Panc1 (cell line): ENCODE measurements at regions not wholly inside any gene's neighbourhood (a gene's known extent, or its start where the extent isn't known, plus 50 kb on each side); places are given as distances from the start of the nearest gene placed in this dataset.
"Not testable (repeated sequence)": the region's sequence is repeated elsewhere in the genome, so short reads cannot be mapped to it uniquely, and the experiment has no call there.

Experiments used
- ATAC-seq: fragments of 200-7000 bp; cut with Tn5 transposase; 2 replicates; pipeline ENCODE4 v1.9.1; 2020; ENCODE audit warnings: mild to moderate bottlenecking, moderate library complexity
- BruUV-seq: library from RNA; stranded (reverse); fragments of 400-500 nt; replicated peaks from 2 replicates; lab custom pipeline; 2021; lab: Mats Ljungman, UMichigan
- CTCF ChIA-PET: fragments of 300-600 bp; sonication (Branson Sonifier 250); formaldehyde crosslinking; loops from one replicate; lab custom pipeline; 2022; ENCODE audit warnings: antibody characterized with exemption; lab: Charles Lee
- POLR2A ChIA-PET: fragments of 300-600 bp; sonication (Branson Sonifier 250); formaldehyde crosslinking; loops from one replicate; lab custom pipeline; 2022; ENCODE audit warnings: antibody characterized with exemption; lab: Charles Lee
- DNase-seq: peaks from one replicate; pipeline ENCODE4 v3.0.0-alpha.2; 2010; ENCODE audit warnings: low read depth, low spot score
- H3K27ac ChIP-seq: 2 replicates; pipeline ENCODE4 v1.5.1; 2011; ENCODE audit warnings: mild to moderate bottlenecking, low read length, inconsistent platforms
- H3K27me3 ChIP-seq: fragments of 200-500 bp; sonication (Bioruptor generic); 2 replicates; pipeline ENCODE4 v1.6.0; 2014; ENCODE audit warnings: low read length, inconsistent platforms; ENCODE audit not compliant: control insufficient read depth, insufficient read depth
- H3K36me3 ChIP-seq: fragments of 200-500 bp; sonication (Bioruptor generic); 2 replicates; pipeline ENCODE4 v1.5.1; 2014; ENCODE audit warnings: inconsistent platforms, mild to moderate bottlenecking, low read length, moderate library complexity; ENCODE audit not compliant: control insufficient read depth, insufficient read depth
- H3K4me1 ChIP-seq: 2 replicates; pipeline ENCODE4 v1.5.1; 2011; ENCODE audit warnings: inconsistent platforms, mild to moderate bottlenecking, low read length, moderate library complexity; ENCODE audit not compliant: control insufficient read depth, insufficient read depth
- H3K4me3 ChIP-seq, 2 experiments: 2 replicates each; pipeline ENCODE4 v1.5.1; 2011 to 2012; ENCODE audit warnings: low read depth in 2 of 2, low read length in 2 of 2, mild to moderate bottlenecking in 2 of 2, inconsistent platforms in 1 of 2, moderate library complexity in 1 of 2
- H3K9me3 ChIP-seq: fragments of 200-500 bp; sonication (Bioruptor generic); 2 replicates; pipeline ENCODE4 v1.5.1; 2014; ENCODE audit warnings: low read depth, mild to moderate bottlenecking, inconsistent platforms, low read length, moderate library complexity; ENCODE audit not compliant: control insufficient read depth, insufficient read depth
- CTCF ChIP-seq: fragments of 450-650 bp; IDR thresholded peaks from 2 replicates; pipeline ENCODE4 v1.5.1; 2017; ENCODE audit warnings: mild to moderate bottlenecking
- POLR2AphosphoS5 ChIP-seq: IDR thresholded peaks from 2 replicates; pipeline ENCODE4 v1.6.1; 2012; ENCODE audit warnings: mild to moderate bottlenecking, low read depth, low read length, moderate library complexity
- REST ChIP-seq, 2 experiments: IDR thresholded peaks; 2 replicates each; pipeline ENCODE4 v1.6.1; 2011 to 2012; ENCODE audit warnings: low read depth in 2 of 2, control low read depth in 1 of 2, low read length in 1 of 2, mild to moderate bottlenecking in 1 of 2, moderate library complexity in 1 of 2; ENCODE audit not compliant: insufficient read depth in 1 of 2
- SIN3A ChIP-seq: IDR thresholded peaks from 2 replicates; pipeline ENCODE4 v1.6.1; 2012; ENCODE audit warnings: low read depth, mild to moderate bottlenecking, low read length, moderate library complexity, borderline replicate concordance; ENCODE audit not compliant: insufficient read depth
- TCF7L2 ChIP-seq: IDR thresholded peaks from 2 replicates; pipeline ENCODE4 v1.6.1; 2011; ENCODE audit warnings: mild to moderate bottlenecking, low read depth, low read length, inconsistent platforms
- in situ Hi-C: cut with HindIII; loops from 2 replicates; pipeline ENCODE4 v1.10.0; 2016; ENCODE audit warnings: low sequenced_read_pairs, low pct_unique_long_range_greater_than_20kb
- intact Hi-C: fragments of 100-400 bp; cut with micrococcal nuclease; formaldehyde crosslinking; loops from one replicate; pipeline ENCODE4 v1.10.0; 2022; ENCODE audit not compliant: unreplicated experiment

- no peaks in the 10 kb centered on the region for H3K27me3 ChIP-seq
- BruUV-seq: no TSS peak
- in situ Hi-C loops: no loop called here
- H3K9me3 ChIP-seq: no peaks in the 10 kb centered on the region
- H3K36me3 ChIP-seq: no peaks in the 10 kb centered on the region
- intact Hi-C loops: no loop called here
- CTCF ChIA-PET: no interaction called here
- H3K4me1 ChIP-seq: no peaks in the 10 kb centered on the region
- ATAC-seq (no peak), DNase-seq (no peak)
- H3K4me3 ChIP-seq: no peak overlapping the region
- POLR2A ChIA-PET: no interaction called here
- H3K27ac ChIP-seq: no peak overlapping the region
- TF ChIP-seq SIN3A (no peak), TCF7L2 (no peak), CTCF (no peak), POLR2AphosphoS5 (no peak), REST (IDR thresholded peaks at IDR 0.05; ENCODE audit: insufficient read depth in 1 of 2, low read depth in 2 of 2, low read length in 1 of 2) (no peak)
Measured at GRCh38 chr3:164302622-164303021, 775.7 kb downstream of the SI start.

GRCh38 chr3:164291486-164291885 is 786.8 kb downstream of the SI start:
- H3K36me3 ChIP-seq, CTCF ChIA-PET, in situ Hi-C loops, DNase-seq, H3K27me3 ChIP-seq, intact Hi-C loops, H3K27ac ChIP-seq, H3K4me3 ChIP-seq, H3K4me1 ChIP-seq, ATAC-seq, BruUV-seq, POLR2A ChIA-PET, H3K9me3 ChIP-seq: not testable (repeated sequence)

- BruUV-seq: no TSS peak
- POLR2A ChIA-PET: no interaction called here
- Histone ChIP-seq H3K27me3 (no peaks in the 10 kb centered on the region), H3K4me1 (no peaks in the 10 kb centered on the region), H3K9me3 (peaks cover 8% of the 10 kb centered on the region; the same call in 1 of the 2 replicates), H3K36me3 (no peaks in the 10 kb centered on the region), H3K27ac (no peak overlapping the region), H3K4me3 (no peak overlapping the region)
- CTCF ChIA-PET: no interaction called here
- DNase-seq (no peak), ATAC-seq (no peak)
- no peak for TF ChIP-seq REST (IDR thresholded peaks at IDR 0.05; ENCODE audit: insufficient read depth in 1 of 2, low read depth in 2 of 2, low read length in 1 of 2)
- TF ChIP-seq POLR2AphosphoS5: no peak
- TF ChIP-seq CTCF: no peak
- TF ChIP-seq TCF7L2: no peak
- TF ChIP-seq SIN3A: no peak
- in situ Hi-C loops (no loop called here), intact Hi-C loops (no loop called here)
Measured at GRCh38 chr3:164278550-164278949, 799.7 kb downstream of the SI start.
